H9 (cell line): ENCODE measurements at regions not wholly inside any gene's neighbourhood (a gene's known extent, or its start where the extent isn't known, plus 50 kb on each side); places are given as distances from the start of the nearest gene placed in this dataset.

Experiments
- DNase-seq: peaks from one replicate; pipeline ENCODE4 v3.0.0-alpha.2; 2017
- H2AFZ ChIP-seq: one replicate; pipeline ENCODE4 v1.6.1; 2013; ENCODE audit warnings: mild to moderate bottlenecking, low read length, control low read depth, moderate library complexity
- H2AK5ac ChIP-seq: 2 replicates; pipeline ENCODE4 v1.6.1; 2013; ENCODE audit warnings: low read length, control low read depth, mixed read lengths; ENCODE audit not compliant: insufficient read length
- H2BK120ac ChIP-seq: one replicate; pipeline ENCODE4 v1.6.1; 2013; ENCODE audit warnings: low read depth, mild to moderate bottlenecking, low read length, control low read depth, inconsistent platforms; ENCODE audit not compliant: poor library complexity, severe bottlenecking
- H2BK12ac ChIP-seq: 2 replicates; pipeline ENCODE4 v1.6.1; 2013; ENCODE audit warnings: low read length, control low read depth, mixed read lengths, low read depth; ENCODE audit not compliant: insufficient read length
- H2BK15ac ChIP-seq: 2 replicates; pipeline ENCODE4 v1.6.1; 2013; ENCODE audit warnings: low read depth, low read length, control low read depth
- H2BK20ac ChIP-seq: one replicate; pipeline ENCODE4 v1.6.1; 2013; ENCODE audit warnings: low read depth, mild to moderate bottlenecking, low read length, control low read depth, inconsistent platforms; ENCODE audit not compliant: poor library complexity, severe bottlenecking
- H2BK5ac ChIP-seq: 2 replicates; pipeline ENCODE4 v1.6.1; 2013; ENCODE audit warnings: low read length, control low read depth, mixed read lengths; ENCODE audit not compliant: insufficient read length
- H3K14ac ChIP-seq: 2 replicates; pipeline ENCODE4 v1.6.1; 2013; ENCODE audit warnings: low read length, control low read depth; ENCODE audit not compliant: insufficient read depth
- H3K18ac ChIP-seq: 2 replicates; pipeline ENCODE4 v1.6.1; 2013; ENCODE audit warnings: low read depth, mild to moderate bottlenecking, mixed read lengths, low read length, control low read depth; ENCODE audit not compliant: insufficient read length
- H3K23ac ChIP-seq: 2 replicates; pipeline ENCODE4 v1.6.1; 2013; ENCODE audit warnings: low read length, control low read depth, mixed read lengths, low read depth; ENCODE audit not compliant: insufficient read length
- H3K23me2 ChIP-seq: 2 replicates; pipeline ENCODE4 v1.6.1; 2013; ENCODE audit warnings: low read depth, mild to moderate bottlenecking, mixed read lengths, low read length, control low read depth; ENCODE audit not compliant: insufficient read length, poor library complexity, severe bottlenecking
- H3K27ac ChIP-seq: 2 replicates; pipeline ENCODE4 v1.5.1; 2013; ENCODE audit warnings: low read length, control low read depth, mixed read lengths, low read depth; ENCODE audit not compliant: insufficient read length
- H3K27me3 ChIP-seq: 2 replicates; pipeline ENCODE4 v1.6.1; 2013; ENCODE audit warnings: low read length, control low read depth, inconsistent platforms; ENCODE audit not compliant: insufficient read depth
- H3K4ac ChIP-seq: 2 replicates; pipeline ENCODE4 v1.6.1; 2013; ENCODE audit warnings: low read depth, mild to moderate bottlenecking, control low read depth, inconsistent platforms, low read length, moderate library complexity
- H3K4me1 ChIP-seq: 2 replicates; pipeline ENCODE4 v1.6.1; 2013; ENCODE audit warnings: low read length, control low read depth, inconsistent platforms; ENCODE audit not compliant: insufficient read depth
- H3K4me2 ChIP-seq: 2 replicates; pipeline ENCODE4 v1.6.1; 2013; ENCODE audit warnings: low read length, control low read depth, mixed read lengths; ENCODE audit not compliant: insufficient read length, insufficient read depth
- H3K56ac ChIP-seq: 2 replicates; pipeline ENCODE4 v1.6.1; 2013; ENCODE audit warnings: low read depth, mild to moderate bottlenecking, mixed read lengths, low read length, control low read depth; ENCODE audit not compliant: insufficient read length
- H3K79me1 ChIP-seq: 2 replicates; pipeline ENCODE4 v1.6.1; 2013; ENCODE audit warnings: low read depth, mild to moderate bottlenecking, moderate library complexity, low read length, control low read depth, inconsistent platforms; ENCODE audit not compliant: insufficient read depth, poor library complexity, severe bottlenecking
- H3K79me2 ChIP-seq: 2 replicates; pipeline ENCODE4 v1.6.1; 2013; ENCODE audit warnings: low read length, control low read depth, inconsistent platforms; ENCODE audit not compliant: insufficient read depth
- H3K9ac ChIP-seq: 2 replicates; pipeline ENCODE4 v1.6.1; 2013; ENCODE audit warnings: low read length, control low read depth, mixed read lengths; ENCODE audit not compliant: insufficient read length; ENCODE audit errors: extremely low read depth
- H3K9me3 ChIP-seq: one replicate; pipeline ENCODE4 v1.6.1; 2013; ENCODE audit warnings: low read depth, low read length, inconsistent platforms; ENCODE audit not compliant: control insufficient read depth
- H3T11ph ChIP-seq: one replicate; pipeline ENCODE4 v1.6.1; 2013; ENCODE audit warnings: mild to moderate bottlenecking, low read length, control low read depth, inconsistent platforms
- H4K20me1 ChIP-seq: one replicate; pipeline ENCODE4 v1.6.1; 2013; ENCODE audit not compliant: control insufficient read depth, insufficient read length, insufficient read depth
- H4K5ac ChIP-seq: 2 replicates; pipeline ENCODE4 v1.6.1; 2013; ENCODE audit warnings: low read depth, mild to moderate bottlenecking, mixed read lengths, low read length, control low read depth; ENCODE audit not compliant: insufficient read length
- H4K8ac ChIP-seq: replicated peaks from 2 replicates; pipeline ENCODE4 v1.6.1; 2013; ENCODE audit warnings: low read length, control low read depth, mixed read lengths, low read depth; ENCODE audit not compliant: insufficient read length
- H4K91ac ChIP-seq: 2 replicates; pipeline ENCODE4 v1.6.1; 2013; ENCODE audit warnings: low read depth, mild to moderate bottlenecking, moderate library complexity, mixed read lengths, low read length, control low read depth; ENCODE audit not compliant: insufficient read length
- H3K27ac Mint-ChIP-seq, 3 experiments: 2 replicates in 2 of 3; 3 replicates in 1 of 3; pipeline ENCODE4 v1.8.0; 2020 to 2021; ENCODE audit warnings: mixed read lengths in 3 of 3, mild to moderate bottlenecking in 1 of 3, moderate library complexity in 1 of 3
- H3K27me3 Mint-ChIP-seq: 2 replicates; pipeline ENCODE4 v1.8.0; 2021; ENCODE audit warnings: low read depth, mild to moderate bottlenecking, moderate library complexity, mixed read lengths
- H3K36me3 Mint-ChIP-seq, 3 experiments: 2 replicates in 2 of 3; 3 replicates in 1 of 3; pipeline ENCODE4 v1.8.0; 2020 to 2021; ENCODE audit warnings: low read depth in 3 of 3, mixed read lengths in 3 of 3; ENCODE audit not compliant: insufficient read depth in 1 of 3
- H3K4me1 Mint-ChIP-seq, 2 experiments: 2 replicates each; pipeline ENCODE4 v1.8.0; 2020; ENCODE audit warnings: mixed read lengths in 2 of 2
- H3K4me3 Mint-ChIP-seq, 2 experiments: 2 replicates in 1 of 2; 3 replicates in 1 of 2; pipeline ENCODE4 v1.8.0; 2020 to 2021; ENCODE audit warnings: mild to moderate bottlenecking in 2 of 2, mixed read lengths in 2 of 2, moderate library complexity in 1 of 2
- H3K9me3 Mint-ChIP-seq, 2 experiments: 2 replicates in 1 of 2; 3 replicates in 1 of 2; pipeline ENCODE4 v1.8.0; 2020; ENCODE audit warnings: mild to moderate bottlenecking in 2 of 2, mixed read lengths in 2 of 2, moderate library complexity in 1 of 2
- CTCF ChIP-seq: fragments of 200-600 bp; sonication (generic); conservative IDR thresholded peaks from 3 replicates; pipeline ENCODE4 v1.8.0; 2021; ENCODE audit warnings: antibody characterized with exemption, mild to moderate bottlenecking

GRCh38 chr16:54443352-54443751 lies 156.8 kb upstream of the IRX3 start:
- no peaks in the 10 kb centered on the region for H3K23me2 ChIP-seq
- no peak overlapping the region for H2BK15ac ChIP-seq
- H3K4me1 ChIP-seq: no peaks in the 10 kb centered on the region
- no peak overlapping the region for H3K4me2 ChIP-seq
- no peak overlapping the region for H4K8ac ChIP-seq
- H2BK5ac ChIP-seq: no peak overlapping the region
- no peak overlapping the region for H3K56ac ChIP-seq
- no peak overlapping the region for H2BK120ac ChIP-seq
- H3K18ac ChIP-seq: no peak overlapping the region
- H3K14ac ChIP-seq: no peak overlapping the region
- H4K91ac ChIP-seq: no peak overlapping the region
- no peak for DNase-seq
- H3K27me3 Mint-ChIP-seq: peaks cover 24% of the 10 kb centered on the region
- H4K5ac ChIP-seq: no peak overlapping the region
- H3K9me3 ChIP-seq: no peaks in the 10 kb centered on the region
- H3K27me3 ChIP-seq: no peaks in the 10 kb centered on the region
- H3K4me1 Mint-ChIP-seq: peaks cover 0 to 3% of the 10 kb centered on the region in 2 experiments; a peak in 2 of 4 replicates
- no peak overlapping the region for H3K27ac ChIP-seq
- no peaks in the 10 kb centered on the region for H4K20me1 ChIP-seq
- no peak overlapping the region for H2AFZ ChIP-seq
- TF ChIP-seq CTCF: no peak
- no peak overlapping the region for H3K4me3 Mint-ChIP-seq
- H3K9me3 Mint-ChIP-seq: no peaks in the 10 kb centered on the region; a peak in 3 of 5 replicates
- H3K4ac ChIP-seq: no peak overlapping the region
- H3K27ac Mint-ChIP-seq: no peak overlapping the region
- H2AK5ac ChIP-seq: no peak overlapping the region
- no peak overlapping the region for H3T11ph ChIP-seq
- H3K79me1 ChIP-seq: no peaks in the 10 kb centered on the region
- H2BK20ac ChIP-seq: no peak overlapping the region
- no peaks in the 10 kb centered on the region for H3K79me2 ChIP-seq
- no peak overlapping the region for H2BK12ac ChIP-seq
- no peak overlapping the region for H3K9ac ChIP-seq
- no peaks in the 10 kb centered on the region for H3K36me3 Mint-ChIP-seq
- H3K23ac ChIP-seq: no peak overlapping the region
